ENCODE measurements at regions not wholly inside any gene's neighbourhood (a gene's known extent, or its start where the extent isn't known, plus 50 kb on each side); places are given as distances from the start of the nearest gene placed in this dataset.
A peak's percentile ranks its signal among the peaks of the same experiment; 100 is the strongest.
"Not testable (repeated sequence)": the region's sequence is repeated elsewhere in the genome, so short reads cannot be mapped to it uniquely, and the experiment has no call there.

- no peak for DNase-seq
Measured at GRCh38 chr13:50527188-50527587, 316.3 kb downstream of the DLEU7 start.

- no peak for DNase-seq
Measured at GRCh38 chr13:50527612-50528509, 315.6 kb downstream of the DLEU7 start.

GRCh38 chr13:50529154-50529882 lies 314.2 kb downstream of the DLEU7 start:
- no peak for DNase-seq

- DNase-seq = no peak
Measured at GRCh38 chr13:50531917-50532899, 311.3 kb downstream of the DLEU7 start.

GRCh38 chr13:50535050-50535449 lies 308.4 kb downstream of the DLEU7 start:
- DNase-seq = no peak

GRCh38 chr13:50537029-50537428 lies 306.5 kb downstream of the DLEU7 start:
- no peak for DNase-seq

GRCh38 chr13:50539791-50540530 lies 303.5 kb downstream of the DLEU7 start:
- no peak for DNase-seq

- no peak for DNase-seq
Measured at GRCh38 chr13:50543141-50543540, 300.4 kb downstream of the DLEU7 start.

- DNase-seq = peak; percentile 54
Measured at GRCh38 chr13:50543782-50544181, 299.7 kb downstream of the DLEU7 start.

- no peak for DNase-seq
Measured at GRCh38 chr13:50544211-50544610, 299.3 kb downstream of the DLEU7 start.

GRCh38 chr13:50547175-50547574 lies 296.3 kb downstream of the DLEU7 start:
- not testable (repeated sequence) for DNase-seq

- DNase-seq = no peak
Measured at GRCh38 chr13:50548586-50548985, 294.9 kb downstream of the DLEU7 start.

- no peak for DNase-seq
Measured at GRCh38 chr13:50549221-50549942, 294.1 kb downstream of the DLEU7 start.

- DNase-seq = no peak
Measured at GRCh38 chr13:50550151-50550550, 293.3 kb downstream of the DLEU7 start.

GRCh38 chr13:50552424-50552966 lies 291.0 kb downstream of the DLEU7 start:
- DNase-seq = no peak

GRCh38 chr13:50561739-50562138 lies 281.8 kb downstream of the DLEU7 start:
- no peak for DNase-seq

- DNase-seq = no peak
Measured at GRCh38 chr13:50566646-50567045, 276.8 kb downstream of the DLEU7 start.

- no peak for DNase-seq
Measured at GRCh38 chr13:50572129-50572528, 271.4 kb downstream of the DLEU7 start.

- DNase-seq = no peak
Measured at GRCh38 chr13:50573066-50573465, 270.4 kb downstream of the DLEU7 start.

GRCh38 chr13:50574731-50575130 lies 268.8 kb downstream of the DLEU7 start:
- DNase-seq = no peak
